ENCODE measurements at regions not wholly inside any gene's neighbourhood (a gene's known extent, or its start where the extent isn't known, plus 50 kb on each side); places are given as distances from the start of the nearest gene placed in this dataset.

DNA sequence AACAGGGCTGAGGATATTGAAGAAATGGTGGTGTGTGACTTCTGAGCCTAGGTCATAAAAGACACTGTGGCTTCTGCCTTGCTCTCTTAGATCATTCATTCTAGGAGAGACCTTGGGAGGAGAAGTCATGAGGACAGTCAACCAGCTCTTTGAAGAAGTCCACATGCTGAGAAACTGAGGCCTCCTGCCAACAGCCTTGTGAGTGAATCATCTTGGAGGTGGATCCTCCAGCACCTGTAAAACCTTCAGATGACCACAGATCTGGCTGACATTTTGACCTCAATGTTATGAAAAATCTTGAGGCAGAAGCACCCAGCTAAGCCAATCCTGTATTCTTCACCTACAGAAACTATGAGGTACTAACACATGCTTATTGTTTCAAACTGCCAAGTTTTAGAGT is 165.9 kb downstream of the CARTPT start:
- no peaks in the 10 kb centered on the region for H3K36me3 ChIP-seq (ENCODE audit: control insufficient read depth, insufficient read depth, low read length)
- H4K5ac ChIP-seq (ENCODE audit: low read depth, low read length): no peak overlapping the region
- no peak overlapping the region for H2BK120ac ChIP-seq (ENCODE audit: low read depth, low read length)
- no peak overlapping the region for H2AK9ac ChIP-seq (replicated peaks; ENCODE audit: low read depth, low read length, poor library complexity)
- in situ Hi-C loops (cut with MboI; ENCODE audit: low sequenced_read_pairs): no loop called here
- no peak overlapping the region for H3K56ac ChIP-seq (ENCODE audit: extremely low read depth, insufficient read depth, low read length)
- no peak overlapping the region for H3K4me2 ChIP-seq (ENCODE audit: low read depth, low read length)
- H2BK15ac ChIP-seq (ENCODE audit: low read depth, low read length): no peak overlapping the region
- no peaks in the 10 kb centered on the region for H4K20me1 ChIP-seq (ENCODE audit: insufficient read depth, low read length)
- H4K91ac ChIP-seq (ENCODE audit: insufficient read depth, low read depth, low read length): no peak overlapping the region
- no peak overlapping the region for H2AK5ac ChIP-seq (ENCODE audit: low read depth, low read length)
- TF ChIP-seq RFX5 (IDR thresholded peaks at IDR 0.05; ENCODE audit: low read depth, low read length): no peak
- no peak for TF ChIP-seq MXI1 (IDR thresholded peaks at IDR 0.05; ENCODE audit: borderline replicate concordance, low read depth, low read length)
- TF ChIP-seq RAD21 (IDR thresholded peaks at IDR 0.05; ENCODE audit: low read length): no peak
- TF ChIP-seq, protein P1, sequence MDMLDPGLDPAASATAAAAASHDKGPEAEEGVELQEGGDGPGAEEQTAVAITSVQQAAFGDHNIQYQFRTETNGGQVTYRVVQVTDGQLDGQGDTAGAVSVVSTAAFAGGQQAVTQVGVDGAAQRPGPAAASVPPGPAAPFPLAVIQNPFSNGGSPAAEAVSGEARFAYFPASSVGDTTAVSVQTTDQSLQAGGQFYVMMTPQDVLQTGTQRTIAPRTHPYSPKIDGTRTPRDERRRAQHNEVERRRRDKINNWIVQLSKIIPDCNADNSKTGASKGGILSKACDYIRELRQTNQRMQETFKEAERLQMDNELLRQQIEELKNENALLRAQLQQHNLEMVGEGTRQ (IDR thresholded peaks at IDR 0.05; ENCODE audit: low read depth, low read length): no peak
- BruUV-seq (replicated peaks): no TSS peak
- H3K9me3 ChIP-seq (ENCODE audit: control insufficient read depth, insufficient read depth, low read length): no peaks in the 10 kb centered on the region
- H3K9ac ChIP-seq (ENCODE audit: low read depth, low read length): no peak overlapping the region
- no peak overlapping the region for H3K4me3 ChIP-seq (ENCODE audit: insufficient read depth, low read depth, low read length)
- peaks cover 6% of the 10 kb centered on the region for H3K4me1 ChIP-seq (ENCODE audit: control insufficient read depth, insufficient read depth, low read length)
- H3K27ac ChIP-seq (ENCODE audit: insufficient read depth, low read length): no peak overlapping the region
- ChIA-PET CTCF (interaction anchor here (0.6 kb wide), 1 partner anchor 22 kb away, joined by 3 read pairs; no protein-coding TSS in a partner anchor), POLR2A (ENCODE audit: unreplicated experiment) (no interaction called here)
- intact Hi-C loops (cut with micrococcal nuclease): no loop called here
- no peak overlapping the region for H3K18ac ChIP-seq (ENCODE audit: low read depth, low read length)
- no peak overlapping the region for H4K8ac ChIP-seq (ENCODE audit: low read depth in 2 of 2, low read length in 2 of 2)
- no peak for DNase-seq
- no peak overlapping the region for H2BK5ac ChIP-seq (ENCODE audit: low read depth, low read length, poor library complexity, severe bottlenecking)
- dilution Hi-C loops (cut with HindIII; ENCODE audit: low sequenced_read_pairs, unreplicated experiment): no loop called here
- H3K9me1 ChIP-seq (ENCODE audit: insufficient read depth, low read length): peaks cover 3% of the 10 kb centered on the region; the same call in 1 of the 2 replicates
- no peak overlapping the region for H3K23ac ChIP-seq (ENCODE audit: low read depth, low read length)
- H2AFZ ChIP-seq (replicated peaks; ENCODE audit: low read length, poor library complexity): no peak overlapping the region
- ATAC-seq (ENCODE audit: low read depth): no peak
- no peak overlapping the region for H3K4ac ChIP-seq (ENCODE audit: low read depth, low read length)
- H3K14ac ChIP-seq (replicated peaks; ENCODE audit: low read depth, low read length): no peak overlapping the region
- no peaks in the 10 kb centered on the region for H3K79me1 ChIP-seq (ENCODE audit: low read depth in 1 of 2, low read length in 2 of 2)
- peaks cover 21% of the 10 kb centered on the region for H3K27me3 ChIP-seq (ENCODE audit: control insufficient read depth, insufficient read depth, low read length)
- H2BK20ac ChIP-seq (ENCODE audit: low read depth, low read length): no peak overlapping the region

Data from IMR-90 (cell line).